ENCODE measurements at regions not wholly inside any gene's neighbourhood (a gene's known extent, or its start where the extent isn't known, plus 50 kb on each side); places are given as distances from the start of the nearest gene placed in this dataset.

- TF ChIP-seq, protein P1, sequence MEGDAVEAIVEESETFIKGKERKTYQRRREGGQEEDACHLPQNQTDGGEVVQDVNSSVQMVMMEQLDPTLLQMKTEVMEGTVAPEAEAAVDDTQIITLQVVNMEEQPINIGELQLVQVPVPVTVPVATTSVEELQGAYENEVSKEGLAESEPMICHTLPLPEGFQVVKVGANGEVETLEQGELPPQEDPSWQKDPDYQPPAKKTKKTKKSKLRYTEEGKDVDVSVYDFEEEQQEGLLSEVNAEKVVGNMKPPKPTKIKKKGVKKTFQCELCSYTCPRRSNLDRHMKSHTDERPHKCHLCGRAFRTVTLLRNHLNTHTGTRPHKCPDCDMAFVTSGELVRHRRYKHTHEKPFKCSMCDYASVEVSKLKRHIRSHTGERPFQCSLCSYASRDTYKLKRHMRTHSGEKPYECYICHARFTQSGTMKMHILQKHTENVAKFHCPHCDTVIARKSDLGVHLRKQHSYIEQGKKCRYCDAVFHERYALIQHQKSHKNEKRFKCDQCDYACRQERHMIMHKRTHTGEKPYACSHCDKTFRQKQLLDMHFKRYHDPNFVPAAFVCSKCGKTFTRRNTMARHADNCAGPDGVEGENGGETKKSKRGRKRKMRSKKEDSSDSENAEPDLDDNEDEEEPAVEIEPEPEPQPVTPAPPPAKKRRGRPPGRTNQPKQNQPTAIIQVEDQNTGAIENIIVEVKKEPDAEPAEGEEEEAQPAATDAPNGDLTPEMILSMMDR (IDR thresholded peaks at IDR 0.05; ENCODE audit: low read length), result no peak
- TF ChIP-seq EZH2 (optimal IDR thresholded peaks at IDR 0.05; ENCODE audit: low read depth, low read length) (no peak), EZH2phosphoT487 (IDR thresholded peaks at IDR 0.05; ENCODE audit: low read length) (no peak)
Measured at GRCh38 chr3:66904336-66904735, 93.8 kb upstream of the KBTBD8 start.
